HG02852 (cell line): ENCODE measurements at regions not wholly inside any gene's neighbourhood (a gene's known extent, or its start where the extent isn't known, plus 50 kb on each side); places are given as distances from the start of the nearest gene placed in this dataset.
"Not testable (repeated sequence)": the region's sequence is repeated elsewhere in the genome, so short reads cannot be mapped to it uniquely, and the experiment has no call there.

Source experiments
- ATAC-seq: cut with Tn5 transposase; IDR thresholded peaks from one replicate; pipeline ENCODE4 v1.9.1; 2021; ENCODE audit warnings: mild to moderate bottlenecking, moderate library complexity; ENCODE audit not compliant: unreplicated experiment

- ATAC-seq, result no peak
These were observed 329.0 kb upstream of the TMTC4 start for GRCh38 chr13:101003566-101003965.

- ATAC-seq, result no peak
These were observed 314.8 kb upstream of the TMTC4 start for GRCh38 chr13:100989392-100989791.

GRCh38 chr13:100988921-100989320 is 314.3 kb upstream of the TMTC4 start:
- no peak for ATAC-seq

- ATAC-seq, result no peak
These were observed 313.4 kb upstream of the TMTC4 start for GRCh38 chr13:100987948-100988347.

DNA sequence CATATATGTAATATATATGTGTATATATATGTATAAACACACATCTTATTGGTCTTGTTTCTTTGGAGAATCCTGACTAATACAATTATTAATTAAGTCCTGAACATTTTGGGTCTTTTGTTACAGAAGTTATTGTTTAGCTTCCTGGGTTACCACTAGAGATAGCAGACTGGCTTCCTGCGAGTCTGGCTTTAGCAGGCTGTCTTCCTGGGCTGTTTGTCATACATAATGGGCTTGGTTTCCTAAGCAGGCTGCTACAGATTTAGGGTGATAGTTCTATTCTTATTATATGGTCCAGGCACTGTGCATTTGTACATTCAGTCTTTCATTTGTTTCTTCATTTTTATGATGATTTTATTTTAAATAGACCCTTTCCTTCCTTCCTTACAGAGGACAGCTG is 312.0 kb upstream of the TMTC4 start:
- no peak for ATAC-seq

- ATAC-seq, result no peak
These were observed 309.6 kb upstream of the TMTC4 start for GRCh38 chr13:100984085-100984705.

GRCh38 chr13:100983111-100983510 is 308.5 kb upstream of the TMTC4 start:
- no peak for ATAC-seq

- ATAC-seq, result no peak
These were observed 305.6 kb upstream of the TMTC4 start for GRCh38 chr13:100980171-100980570.

- ATAC-seq, result no peak
These were observed 303.2 kb upstream of the TMTC4 start for GRCh38 chr13:100977841-100978240.

GRCh38 chr13:100976993-100977392 is 302.4 kb upstream of the TMTC4 start:
- ATAC-seq, result no peak

GRCh38 chr13:100975666-100976065 is 301.1 kb upstream of the TMTC4 start:
- ATAC-seq, result not testable (repeated sequence)

GRCh38 chr13:100962585-100962984 is 288.0 kb upstream of the TMTC4 start:
- no peak for ATAC-seq

DNA sequence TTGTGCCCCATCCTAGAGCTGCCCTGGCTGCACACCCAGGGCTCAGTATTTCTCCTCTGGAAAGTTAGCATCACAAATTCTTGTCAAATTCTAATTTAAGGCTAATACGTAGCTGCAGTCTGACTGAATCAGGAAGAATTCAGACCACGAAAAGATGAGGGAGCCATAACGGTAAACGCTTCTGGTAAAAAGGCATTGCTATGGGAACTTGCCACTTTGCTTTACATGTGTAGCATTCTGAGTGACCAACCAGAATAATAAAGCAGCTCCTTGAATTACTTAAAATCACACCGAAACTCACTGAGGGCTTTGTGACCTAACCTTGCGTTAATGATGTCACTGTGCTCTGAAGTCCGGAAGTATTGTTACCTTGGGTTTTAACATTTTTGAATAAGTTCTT is 286.6 kb upstream of the TMTC4 start:
- no peak for ATAC-seq

DNA sequence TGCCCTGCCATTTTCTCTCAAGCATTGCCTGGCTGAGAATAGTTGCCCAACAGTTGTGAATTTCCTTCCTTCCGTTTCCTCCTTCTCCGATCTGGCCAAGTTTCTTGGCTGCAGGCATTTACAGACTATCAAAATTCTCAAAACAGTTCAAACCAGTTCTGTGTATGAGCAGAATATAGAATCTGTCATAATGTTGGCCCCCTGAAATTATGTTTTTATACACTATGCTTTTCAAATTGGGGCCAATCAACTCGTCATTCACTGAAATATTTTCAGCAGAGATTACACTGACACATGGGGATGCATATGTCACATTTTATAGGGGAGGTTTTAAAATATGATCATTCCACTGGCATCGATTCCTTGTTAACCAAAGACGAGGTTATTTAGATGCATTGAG is 284.2 kb upstream of the TMTC4 start:
- ATAC-seq, result no peak

DNA sequence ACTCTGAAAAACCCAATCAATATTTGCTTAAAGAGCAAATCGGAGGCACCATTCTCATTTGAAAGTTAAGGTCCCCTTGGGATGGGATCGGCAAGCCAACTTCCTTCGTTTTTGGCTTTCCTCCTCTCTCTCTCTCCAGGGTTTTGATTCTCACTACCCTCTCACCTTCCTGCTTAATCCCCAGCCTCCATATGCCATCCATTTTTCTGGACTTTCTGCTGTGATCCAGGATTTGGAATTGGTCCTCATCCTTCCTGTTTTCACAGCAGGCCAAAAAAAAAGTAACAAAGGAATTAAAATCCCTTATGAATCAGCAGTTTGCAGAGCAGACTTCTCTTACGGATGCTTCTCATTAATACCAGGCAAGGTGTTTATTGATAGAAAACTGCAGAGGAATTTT is 283.1 kb upstream of the TMTC4 start:
- ATAC-seq, result no peak

DNA sequence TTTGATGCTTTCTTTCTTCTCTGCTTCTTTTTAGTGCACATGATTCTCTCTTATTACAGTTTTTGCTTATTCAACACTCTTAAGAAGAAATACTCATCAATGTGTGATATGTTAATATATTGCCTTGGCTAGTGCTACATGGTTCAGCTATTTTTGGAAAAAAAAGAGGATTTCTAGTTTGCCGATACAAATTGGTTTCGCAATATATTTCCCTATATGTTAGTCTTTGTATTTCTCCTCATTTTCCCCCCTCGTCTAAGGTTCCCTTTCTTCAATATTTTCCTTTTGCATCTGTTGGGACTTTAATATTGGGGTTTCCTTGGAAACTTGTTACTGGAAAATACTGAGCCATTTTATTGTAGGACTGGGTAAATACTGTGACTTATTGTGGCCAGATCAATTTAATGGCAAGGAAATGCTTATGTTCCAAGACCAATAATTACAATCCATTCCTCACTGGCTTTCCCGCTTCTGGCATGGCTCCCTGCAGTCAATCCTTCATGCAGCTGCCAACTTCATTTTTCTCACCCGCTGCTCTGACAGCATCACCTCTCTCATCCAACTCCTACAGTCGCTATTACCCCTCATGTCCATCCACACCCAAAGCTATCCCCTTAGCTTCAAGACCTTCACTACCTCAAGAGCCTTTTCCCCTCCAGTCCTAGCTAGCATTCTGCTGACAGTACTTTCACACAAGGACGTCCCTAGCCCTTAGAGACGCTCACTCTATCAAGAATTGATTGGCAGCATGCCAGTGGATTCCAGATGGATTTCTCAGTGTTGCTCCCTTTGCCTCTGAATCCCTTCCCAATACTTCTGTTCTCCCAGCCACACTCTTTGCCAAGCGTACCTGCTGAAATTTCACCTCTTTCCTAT is 280.1 kb upstream of the TMTC4 start:
- ATAC-seq, result no peak

- ATAC-seq, result no peak
These were observed 276.4 kb upstream of the TMTC4 start for GRCh38 chr13:100951016-100951415.

- ATAC-seq, result not testable (repeated sequence)
These were observed 274.3 kb upstream of the TMTC4 start for GRCh38 chr13:100948937-100949336.

GRCh38 chr13:100946588-100946987 is 272.0 kb upstream of the TMTC4 start:
- ATAC-seq, result no peak

- ATAC-seq, result no peak
These were observed 270.3 kb upstream of the TMTC4 start for GRCh38 chr13:100944791-100945345.

GRCh38 chr13:100942742-100943141 is 268.1 kb upstream of the TMTC4 start:
- no peak for ATAC-seq
